HG02642 (cell line): ENCODE measurements at regions not wholly inside any gene's neighbourhood (a gene's known extent, or its start where the extent isn't known, plus 50 kb on each side); places are given as distances from the start of the nearest gene placed in this dataset.

Experiments used
- ATAC-seq: cut with Tn5 transposase; IDR thresholded peaks from one replicate; pipeline ENCODE4 v1.9.1; 2021; ENCODE audit warnings: mild to moderate bottlenecking; ENCODE audit not compliant: unreplicated experiment, poor library complexity

DNA sequence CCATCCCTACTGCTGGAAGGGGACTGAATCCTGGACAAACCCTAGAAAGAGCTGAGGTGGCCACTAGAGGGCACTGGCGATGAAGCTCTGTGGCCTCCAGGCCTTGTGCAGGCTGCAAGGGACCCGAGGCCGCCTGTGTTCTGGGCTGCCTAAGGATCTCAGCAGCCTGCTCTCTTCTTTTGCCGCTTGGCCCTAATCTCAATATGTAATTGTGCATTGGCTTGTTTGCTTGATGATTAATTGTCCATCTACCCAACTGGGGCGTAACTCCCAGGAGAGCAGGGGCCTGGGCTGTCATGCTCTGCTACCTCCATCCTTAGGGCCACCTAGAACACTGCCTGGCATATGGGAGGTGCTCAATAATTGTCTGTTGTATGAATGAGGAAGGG is 73.8 kb downstream of the SYNE3 start:
- peak; percentile 77 for ATAC-seq

DNA sequence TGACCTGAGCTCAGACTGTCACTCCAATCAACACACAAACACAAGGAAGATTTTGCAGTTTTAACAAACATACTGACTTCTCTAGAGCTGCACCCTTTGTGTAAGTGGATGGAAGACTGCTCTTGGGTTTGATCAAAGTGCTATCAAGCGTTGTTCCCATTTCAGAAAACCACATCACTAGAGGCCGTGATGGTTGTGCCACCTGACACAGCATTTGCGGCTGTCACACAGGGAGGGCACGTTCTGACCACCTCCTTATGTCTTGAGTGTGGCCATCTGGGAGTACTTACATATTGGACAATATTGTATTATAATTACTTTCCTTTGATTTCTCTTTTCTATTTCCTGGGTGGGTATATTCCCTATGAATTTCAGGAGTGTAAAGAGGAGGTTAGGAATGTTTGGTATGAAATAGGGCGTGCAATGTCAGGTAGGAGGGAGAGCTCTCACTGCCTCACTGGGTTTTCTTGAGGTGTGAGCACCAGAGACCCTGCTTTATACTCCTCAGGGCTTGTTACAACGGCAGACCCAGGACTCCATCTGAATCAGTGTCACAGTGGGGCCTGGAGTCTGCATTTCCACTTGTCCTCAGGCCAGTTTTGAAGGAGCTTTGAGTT is 74.3 kb downstream of the SYNE3 start:
- ATAC-seq, result no peak

DNA sequence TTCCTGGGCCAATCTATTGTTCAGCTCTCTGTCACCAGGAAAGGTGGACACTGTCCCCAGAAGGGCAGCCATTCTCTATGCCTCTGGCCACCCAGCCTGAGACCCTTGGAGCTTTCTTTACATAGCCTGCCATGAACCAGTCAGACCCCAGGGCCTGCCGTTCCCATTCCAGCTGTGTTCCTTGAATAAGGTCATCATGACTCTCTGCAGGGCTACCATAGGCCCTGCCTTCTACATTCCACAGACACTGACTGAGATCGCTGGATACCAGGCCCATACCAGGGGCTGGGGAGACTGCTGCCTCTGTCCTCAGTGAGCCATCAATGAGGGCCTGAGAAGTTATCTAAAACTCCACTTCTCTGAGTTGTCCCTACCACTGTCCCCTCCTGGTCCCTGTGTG is 75.5 kb downstream of the SYNE3 start:
- no peak for ATAC-seq

DNA sequence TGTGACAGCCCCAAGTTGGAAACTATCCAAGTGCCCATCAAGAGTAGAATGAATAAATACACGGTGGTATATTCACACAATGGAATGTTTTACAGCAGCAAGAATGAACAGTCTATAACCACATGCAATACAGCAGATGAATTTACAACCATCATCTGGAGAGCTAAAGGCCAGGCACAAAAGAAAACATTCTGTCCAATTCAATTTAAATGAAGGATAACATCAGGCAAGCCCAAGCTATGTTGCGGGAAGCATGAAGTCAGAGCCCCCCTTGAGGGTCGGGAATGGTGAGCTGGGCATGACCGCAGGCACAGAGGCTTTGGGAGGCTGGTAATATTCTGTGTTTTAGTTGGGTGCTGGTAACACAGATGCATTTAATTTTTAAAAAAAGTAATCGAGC is 76.0 kb downstream of the SYNE3 start:
- ATAC-seq, result no peak

DNA sequence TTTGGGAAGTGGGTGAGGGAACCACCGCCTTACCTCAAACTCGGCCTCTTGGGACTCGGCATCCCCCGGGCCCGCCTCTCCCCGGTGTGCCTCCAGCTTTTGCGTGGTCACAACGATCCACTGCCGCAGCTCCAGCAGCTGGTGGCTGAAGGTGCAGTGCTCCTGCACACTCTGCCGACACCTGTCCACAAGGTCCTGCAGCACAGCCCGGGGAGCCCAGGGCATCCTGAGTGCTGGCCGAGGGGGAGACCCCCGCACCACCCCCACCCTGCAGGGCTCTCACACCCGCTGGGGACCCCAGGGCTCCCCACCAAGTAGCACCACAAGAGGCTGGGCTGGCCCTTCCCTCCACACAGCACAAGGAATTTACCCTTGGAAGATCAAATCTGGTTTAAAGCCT is 76.6 kb downstream of the SYNE3 start:
- no peak for ATAC-seq

DNA sequence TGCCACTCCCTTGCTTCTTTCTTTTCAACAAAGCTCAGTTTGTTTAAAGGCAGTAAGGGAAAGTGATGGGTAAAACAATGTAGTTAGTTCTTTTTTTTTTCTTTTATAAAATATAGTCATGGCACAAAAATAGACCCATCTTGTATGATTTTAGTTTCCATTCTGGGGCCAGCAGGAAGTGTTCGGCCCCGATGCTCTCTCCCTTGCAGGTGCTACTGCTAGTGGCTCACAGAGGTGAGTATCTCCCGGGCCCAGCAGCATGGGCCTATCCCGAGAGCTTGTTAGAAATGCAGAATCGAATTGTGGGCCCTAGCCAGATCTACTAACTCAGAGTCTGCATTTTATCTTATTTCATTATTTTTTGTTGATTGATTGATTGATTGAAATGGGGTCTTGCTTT is 78.7 kb downstream of the SYNE3 start:
- no peak for ATAC-seq

DNA sequence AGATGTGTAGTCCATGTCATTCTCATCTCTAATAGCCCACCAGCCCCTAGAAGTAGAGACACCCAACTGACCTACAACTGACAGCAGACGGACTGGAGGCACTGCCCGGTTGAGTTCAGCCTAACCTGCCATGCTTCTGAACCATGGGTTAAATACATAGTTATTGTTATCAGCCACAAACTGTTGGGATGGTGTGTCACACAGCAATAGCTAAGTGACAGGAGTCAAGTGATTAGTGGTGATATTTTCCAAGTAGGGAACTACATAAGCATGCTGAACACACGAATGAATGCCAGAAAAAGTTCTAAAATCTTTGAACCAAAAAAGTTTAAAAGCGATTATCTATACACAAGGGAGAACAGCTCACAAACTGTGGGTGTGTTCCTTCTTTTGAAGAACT is 80.1 kb downstream of the SYNE3 start:
- no peak for ATAC-seq

DNA sequence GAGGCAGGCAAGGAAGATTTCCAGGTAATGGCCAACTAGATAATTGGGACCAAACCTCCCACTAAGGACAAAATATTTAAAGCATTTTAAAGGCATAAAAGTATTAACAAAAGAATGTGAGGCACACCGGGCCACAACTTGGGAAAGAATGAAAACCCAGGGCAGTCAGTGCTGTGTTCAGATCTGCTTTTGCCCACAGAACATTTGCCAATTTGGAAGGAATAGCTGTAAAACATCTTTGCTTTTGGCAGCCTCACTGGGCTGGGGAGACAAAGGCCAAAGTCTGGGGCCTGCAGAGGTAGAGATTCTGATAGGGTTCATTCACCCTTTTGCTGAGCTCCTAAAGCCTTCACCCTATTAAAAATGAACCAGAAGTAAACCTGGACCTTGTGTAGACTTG is 82.3 kb downstream of the SYNE3 start:
- ATAC-seq, result no peak

DNA sequence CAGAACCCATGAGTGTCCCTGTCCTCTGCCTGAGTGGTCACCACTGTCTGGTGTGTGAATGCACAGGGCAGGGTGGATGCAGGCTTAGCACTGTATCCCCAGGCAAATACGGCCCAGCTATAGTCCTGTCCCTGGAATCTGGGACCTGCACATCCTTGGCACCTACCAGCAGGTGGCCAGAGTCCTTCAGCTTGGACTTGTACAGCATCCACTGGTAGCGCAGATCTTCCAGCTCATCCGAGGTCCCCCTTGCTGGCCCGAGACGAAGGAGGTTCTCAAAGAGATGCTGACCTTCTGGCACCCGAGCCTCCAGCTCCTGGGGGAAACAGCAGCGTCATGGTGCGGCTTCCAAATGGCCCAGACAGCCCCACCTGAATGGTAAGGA is 83.4 kb downstream of the SYNE3 start:
- no peak for ATAC-seq

DNA sequence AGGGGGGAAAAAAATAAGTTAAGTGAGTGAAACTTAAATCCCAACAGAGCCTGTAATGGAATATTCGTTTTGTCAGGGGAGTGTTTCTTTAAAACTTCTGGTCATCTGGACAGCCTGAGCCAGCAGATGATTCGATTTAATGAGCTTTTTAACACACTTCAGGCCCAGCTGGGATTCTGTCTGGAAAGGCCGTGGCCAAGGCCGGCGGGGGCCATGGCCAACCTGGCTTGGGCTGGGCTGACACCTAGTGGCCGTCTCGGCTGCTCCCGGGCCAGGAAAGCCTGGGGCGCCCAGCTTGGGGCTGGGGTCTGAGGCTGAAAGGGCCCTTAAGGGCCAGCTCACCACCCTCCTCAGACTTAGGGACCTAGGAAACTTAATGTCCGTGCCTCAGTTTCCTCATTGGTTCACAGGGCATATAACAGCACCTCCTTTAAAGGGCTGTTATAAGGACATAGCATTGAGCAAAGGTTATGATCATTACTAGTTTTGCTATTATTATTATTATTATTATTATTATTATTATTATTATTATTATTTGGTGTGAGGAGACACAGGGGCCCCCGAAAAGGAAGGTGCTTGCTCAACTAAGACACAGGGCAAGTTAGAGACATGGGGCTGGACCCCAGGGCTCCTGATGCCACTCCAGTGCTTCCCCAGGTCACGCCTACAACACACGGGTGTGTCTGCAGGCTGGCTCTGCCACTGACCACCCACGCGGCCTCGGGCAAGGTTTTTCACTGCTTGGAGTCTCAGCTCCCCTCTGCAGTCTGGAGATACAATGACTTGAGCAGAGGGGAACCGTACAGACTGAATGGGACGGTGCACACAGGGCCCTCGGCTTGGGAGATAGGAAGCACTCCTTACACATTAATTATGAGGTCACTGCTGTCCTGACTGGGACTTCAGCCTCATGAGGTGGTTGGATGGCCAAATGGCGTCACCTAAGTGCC is 84.0 kb downstream of the SYNE3 start:
- no peak for ATAC-seq

DNA sequence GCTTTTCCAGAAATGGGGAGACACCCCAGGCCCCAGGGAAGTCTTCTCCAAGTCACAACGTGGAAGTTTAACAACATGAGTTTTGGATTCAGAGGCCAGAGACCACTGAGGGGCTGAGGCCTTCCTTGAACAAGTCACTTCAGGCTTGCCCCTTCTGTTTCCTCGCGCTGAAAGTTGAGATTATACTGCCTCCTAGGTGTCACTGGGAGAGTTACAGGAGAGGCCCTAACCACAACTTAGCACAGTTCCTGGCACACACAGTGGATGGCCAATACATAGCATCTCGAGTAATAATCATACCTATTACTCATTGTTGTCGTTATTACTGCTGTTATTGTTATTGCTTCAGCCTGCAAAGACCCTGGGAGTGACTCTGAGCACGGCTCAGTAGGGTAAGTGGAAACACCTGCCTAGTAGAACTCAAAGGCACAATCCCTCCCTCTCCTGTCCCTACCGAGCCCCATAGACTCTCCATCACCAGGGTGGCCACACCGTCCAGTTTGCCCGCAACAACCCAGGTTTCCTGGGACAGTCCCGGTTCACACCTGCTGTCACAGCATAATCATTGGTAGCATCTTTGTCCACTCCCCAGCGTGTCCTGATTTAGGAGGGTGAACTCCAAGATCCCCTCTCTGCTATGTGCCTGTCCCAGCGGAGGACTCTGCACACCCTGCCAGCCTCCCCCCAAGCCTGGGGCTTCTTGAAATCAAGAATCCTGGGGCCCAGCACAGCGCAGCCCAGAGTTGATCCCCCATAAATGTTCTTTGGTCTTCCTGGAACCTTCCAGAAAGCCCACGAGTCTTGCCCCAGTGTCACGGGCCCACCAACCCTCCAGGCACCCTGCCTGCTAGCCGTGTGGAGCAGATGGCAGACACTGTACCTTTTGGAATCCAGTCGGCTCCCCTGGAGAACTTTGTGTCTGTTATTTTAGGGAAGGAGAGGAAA is 85.0 kb downstream of the SYNE3 start:
- ATAC-seq, result no peak

DNA sequence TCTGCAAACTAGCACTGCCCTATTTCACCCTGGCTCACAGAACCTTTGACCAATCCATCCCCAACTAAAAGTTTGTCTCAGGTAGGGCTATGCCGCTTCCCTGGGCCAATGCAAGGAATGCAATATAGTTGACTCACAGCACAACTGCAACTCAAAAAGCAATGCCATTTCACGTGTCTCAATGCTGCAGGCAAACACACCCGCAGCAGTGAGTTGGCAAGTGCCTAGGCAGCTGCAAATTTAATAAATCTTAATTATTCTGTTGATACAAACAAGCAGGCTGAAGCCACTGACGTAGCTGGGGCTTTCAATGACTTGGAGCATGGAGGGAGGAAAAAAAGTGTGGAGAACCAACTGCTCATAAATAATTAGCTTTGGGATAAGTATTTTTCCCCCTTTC is 87.9 kb downstream of the SYNE3 start:
- no peak for ATAC-seq

DNA sequence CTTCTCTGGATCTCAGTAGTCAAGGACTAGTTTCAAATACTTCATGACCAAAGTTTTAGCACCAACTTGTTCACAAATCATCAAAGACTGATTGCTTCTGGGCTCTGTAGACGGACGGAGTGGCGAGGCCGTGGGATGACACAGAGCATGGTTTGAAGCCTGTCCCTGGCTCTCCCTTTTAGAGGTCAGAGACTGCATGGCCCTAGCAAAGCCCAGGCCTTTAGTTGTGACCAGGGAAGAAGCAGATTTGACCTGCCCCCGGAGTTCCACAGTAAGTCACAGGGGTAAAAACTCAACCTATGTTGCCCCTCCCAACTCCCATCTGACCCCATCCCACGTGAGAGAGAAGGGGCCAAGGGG is 90.4 kb downstream of the SYNE3 start:
- ATAC-seq, result no peak

DNA sequence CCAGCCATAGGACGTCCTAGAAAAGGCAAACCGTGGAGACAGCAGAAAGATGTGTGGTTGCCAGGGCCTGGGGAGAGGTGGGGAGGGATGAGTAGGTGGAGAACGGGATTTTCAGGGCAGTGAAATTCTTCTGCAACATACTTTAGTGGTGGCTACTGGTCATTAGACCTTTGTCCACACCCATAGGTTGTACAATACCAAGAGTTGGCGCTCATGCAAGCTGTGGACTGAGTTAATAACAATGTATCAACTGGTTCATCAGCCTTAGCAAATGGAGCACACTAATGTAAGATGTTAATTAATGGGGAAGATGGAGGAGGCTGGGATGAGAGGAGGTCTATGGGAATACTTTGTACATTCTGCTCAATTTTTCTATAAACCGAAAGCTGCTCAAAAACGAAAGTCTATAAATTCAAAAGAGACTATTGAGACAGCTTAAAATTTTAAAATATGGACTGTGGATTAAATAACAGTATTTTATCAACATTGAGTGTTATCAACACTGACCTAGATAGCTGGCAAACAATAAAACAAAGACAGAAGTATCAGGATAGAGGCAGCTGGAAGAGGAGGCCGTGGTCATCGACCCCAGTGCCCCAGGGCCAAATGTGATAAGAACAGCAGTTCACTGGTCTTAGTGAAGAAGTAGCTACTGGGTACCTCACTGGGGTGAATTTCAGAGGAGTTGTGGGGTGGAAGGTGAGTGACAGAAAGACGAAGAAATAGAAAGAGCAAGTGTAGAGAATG is 90.9 kb downstream of the SYNE3 start:
- no peak for ATAC-seq

DNA sequence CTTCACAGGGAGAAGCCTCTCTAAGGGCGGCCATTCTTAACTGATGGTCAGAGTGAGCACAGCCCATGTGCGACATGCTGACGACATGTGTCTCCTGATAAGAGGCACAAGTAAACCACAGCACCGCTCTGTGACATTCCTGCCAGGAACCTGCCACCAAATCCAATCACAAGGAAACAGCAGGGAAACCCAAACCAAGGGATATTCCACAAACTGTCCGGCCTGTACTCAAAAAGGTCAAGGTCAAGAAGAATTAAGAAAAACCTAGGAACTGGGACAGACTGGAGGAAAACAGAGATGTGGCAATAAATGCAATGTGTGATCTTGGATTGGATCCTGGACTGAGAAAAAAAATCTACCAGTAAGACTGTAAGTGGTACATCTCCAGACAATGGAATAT is 91.9 kb downstream of the SYNE3 start:
- ATAC-seq, result no peak

DNA sequence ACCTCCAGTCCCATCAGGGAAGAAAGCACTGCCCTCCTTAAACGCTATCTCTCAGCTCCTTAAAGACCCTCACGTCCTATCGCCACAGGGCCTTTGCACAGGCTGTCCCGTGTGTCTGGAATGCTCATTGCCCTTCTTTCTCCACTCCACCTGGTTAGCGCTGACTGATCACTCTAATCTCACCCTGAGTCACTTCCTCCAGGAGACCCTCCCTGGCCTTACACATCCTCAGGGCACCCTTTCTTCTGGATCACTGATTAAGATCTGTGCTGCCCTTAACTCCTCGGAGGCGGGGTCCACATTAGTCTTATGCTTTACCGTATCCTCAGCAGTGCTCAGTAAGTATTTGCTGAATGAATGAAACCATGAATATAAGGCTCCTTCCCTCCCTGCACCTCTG is 94.7 kb downstream of the SYNE3 start:
- ATAC-seq, result no peak

DNA sequence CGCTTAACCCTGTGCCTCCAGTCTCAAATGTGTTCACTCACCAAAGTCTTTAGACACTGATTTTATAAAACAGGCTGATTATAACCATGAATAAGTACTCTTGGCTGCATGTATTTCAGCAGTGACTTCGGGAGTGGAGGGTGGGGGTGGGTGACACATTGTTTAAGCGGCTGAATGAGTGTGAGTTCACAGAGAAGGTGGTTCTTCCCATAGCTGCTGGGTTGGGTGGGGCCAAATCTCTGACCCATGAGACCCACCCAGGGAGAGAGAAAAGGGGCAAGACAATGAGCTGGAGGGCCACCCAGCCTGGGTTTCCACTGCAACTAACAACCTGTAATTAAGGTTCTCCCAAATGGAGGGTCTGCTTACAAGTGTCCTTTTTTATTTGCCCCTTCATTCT is 96.4 kb downstream of the SYNE3 start:
- no peak for ATAC-seq

DNA sequence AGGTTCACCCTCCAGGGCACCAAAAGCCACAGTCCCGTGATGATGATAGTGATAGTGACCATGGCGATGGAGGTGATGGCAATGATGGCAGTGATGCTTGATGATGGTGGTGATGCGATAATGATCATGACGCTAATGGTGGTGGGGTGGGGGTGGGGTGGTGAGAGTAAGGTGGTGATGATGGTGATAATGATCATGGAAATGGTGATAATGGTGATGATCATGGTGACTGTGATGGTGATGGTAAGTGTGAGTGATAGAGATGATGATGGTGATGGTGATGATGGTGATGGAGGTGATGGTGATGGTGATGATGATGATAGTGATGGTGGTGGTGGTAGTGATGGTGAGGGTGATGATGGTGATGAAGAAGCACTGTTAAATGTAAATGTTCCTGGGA is 96.9 kb downstream of the SYNE3 start:
- ATAC-seq, result no peak

DNA sequence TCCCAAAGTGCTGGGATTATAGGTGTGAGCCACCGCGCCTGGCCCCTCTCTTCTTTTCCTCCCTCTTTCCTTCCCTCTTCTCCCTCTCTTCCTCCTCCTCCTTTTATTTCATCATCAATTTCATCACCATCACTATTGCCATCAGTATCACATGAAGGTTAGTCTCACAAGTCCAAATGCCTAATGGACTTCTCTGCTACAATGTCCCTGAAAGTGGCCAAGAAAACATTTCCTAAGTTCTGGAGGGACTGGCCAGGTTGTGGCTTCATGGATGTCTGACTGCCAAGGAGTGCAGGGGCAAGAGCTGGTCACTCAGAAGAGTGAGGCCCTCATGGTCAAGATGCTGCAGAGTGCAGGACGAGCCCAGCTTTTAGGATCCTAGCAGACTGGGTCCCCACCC is 97.6 kb downstream of the SYNE3 start:
- no peak for ATAC-seq

DNA sequence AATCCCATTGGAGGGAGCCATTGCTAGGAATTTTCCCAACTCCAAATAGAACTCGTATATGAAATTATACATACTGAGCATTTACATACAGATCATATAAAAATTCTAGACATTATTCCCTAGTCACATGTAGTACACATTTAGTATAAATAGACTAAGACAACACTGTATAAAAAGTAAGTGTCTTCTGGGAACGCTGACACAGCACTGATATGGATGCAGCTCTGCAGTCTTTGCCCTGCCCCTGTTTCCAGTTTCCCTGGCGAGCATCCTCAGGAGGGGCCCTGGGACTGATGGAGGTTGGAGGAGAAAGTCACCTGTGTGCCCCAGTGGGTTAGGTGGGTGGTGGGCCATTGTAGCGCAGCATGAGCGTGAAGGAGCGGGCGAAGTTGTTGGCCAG is 97.8 kb upstream of the CLMN start:
- ATAC-seq, result no peak
